Osteoblast (primary cell): ENCODE measurements at regions not wholly inside any gene's neighbourhood (a gene's known extent, or its start where the extent isn't known, plus 50 kb on each side); places are given as distances from the start of the nearest gene placed in this dataset.

ENCODE experiments used
- DNase-seq: peaks from one replicate; pipeline ENCODE4 v3.0.0; 2011; ENCODE audit warnings: low spot score, mixed read lengths; ENCODE audit not compliant: insufficient read length; ENCODE audit errors: missing footprints
- H2AFZ ChIP-seq: 2 replicates; pipeline ENCODE4 v1.6.0; 2011; ENCODE audit warnings: mild to moderate bottlenecking, low read length
- H3K27ac ChIP-seq: 2 replicates; pipeline ENCODE4 v1.5.1; 2011; ENCODE audit warnings: mild to moderate bottlenecking, low read depth, low read length, moderate library complexity
- H3K27me3 ChIP-seq: 2 replicates; pipeline ENCODE4 v1.6.0; 2012; ENCODE audit warnings: mild to moderate bottlenecking, control low read depth, inconsistent platforms, low read length, moderate library complexity; ENCODE audit not compliant: insufficient read depth
- H3K36me3 ChIP-seq: 2 replicates; pipeline ENCODE4 v1.5.1; 2011; ENCODE audit warnings: mild to moderate bottlenecking, low read length, control low read depth, moderate library complexity; ENCODE audit not compliant: insufficient read depth
- H3K4me1 ChIP-seq: 2 replicates; pipeline ENCODE4 v1.5.1; 2011; ENCODE audit warnings: mild to moderate bottlenecking, low read length, control low read depth, moderate library complexity; ENCODE audit not compliant: insufficient read depth
- H3K4me2 ChIP-seq: 2 replicates; pipeline ENCODE4 v1.6.0; 2011; ENCODE audit warnings: mild to moderate bottlenecking, low read length; ENCODE audit not compliant: insufficient read depth
- H3K4me3 ChIP-seq: fragments of 200-600 bp; sonication (generic); 3 replicates; pipeline ENCODE4 v1.5.1; 2012; ENCODE audit warnings: mild to moderate bottlenecking, low read length, inconsistent platforms; ENCODE audit not compliant: insufficient read depth
- H3K79me2 ChIP-seq: 2 replicates; pipeline ENCODE4 v1.6.0; 2012; ENCODE audit warnings: mild to moderate bottlenecking, low read length, control low read depth, inconsistent platforms; ENCODE audit not compliant: insufficient read depth
- H3K9me3 ChIP-seq: 2 replicates; pipeline ENCODE4 v1.5.1; 2011; ENCODE audit warnings: low read depth, low read length, control low read depth
- H4K20me1 ChIP-seq: 2 replicates; pipeline ENCODE4 v1.6.0; 2012; ENCODE audit warnings: mild to moderate bottlenecking, low read length, control low read depth; ENCODE audit not compliant: insufficient read depth
- CTCF ChIP-seq: IDR thresholded peaks from 2 replicates; pipeline ENCODE4 v1.5.1; 2011; ENCODE audit warnings: mild to moderate bottlenecking, low read depth, low read length, moderate library complexity; ENCODE audit errors: extremely low read depth

GRCh38 chr12:17108877-17109541 is 503.0 kb upstream of the LMO3 start:
- Histone ChIP-seq H2AFZ (no peak overlapping the region), H3K79me2 (no peaks in the 10 kb centered on the region), H3K4me1 (no peaks in the 10 kb centered on the region), H3K9me3 (no peaks in the 10 kb centered on the region), H4K20me1 (no peaks in the 10 kb centered on the region), H3K4me3 (no peak overlapping the region), H3K27ac (no peak overlapping the region), H3K4me2 (no peak overlapping the region), H3K36me3 (no peaks in the 10 kb centered on the region), H3K27me3 (no peaks in the 10 kb centered on the region)
- no peak for TF ChIP-seq CTCF
- no peak for DNase-seq

DNA sequence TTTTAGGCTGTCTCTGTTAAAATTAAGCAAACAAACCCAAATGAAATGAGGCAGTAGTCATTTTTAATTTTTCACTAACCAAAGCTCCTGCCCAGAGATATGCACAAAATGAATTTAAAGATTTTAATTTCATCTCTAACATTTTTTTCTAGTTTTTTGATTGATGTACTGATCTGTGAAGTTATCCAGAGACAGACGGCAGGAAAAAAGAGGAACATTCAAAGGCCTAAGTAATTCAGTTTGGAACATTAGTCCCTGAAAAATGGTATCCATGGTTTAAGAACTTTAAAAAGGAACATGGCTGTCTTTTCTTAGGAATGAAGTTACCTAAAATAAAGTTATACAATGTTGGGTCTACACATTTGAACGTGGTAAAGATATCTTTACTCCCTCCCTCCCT is 498.8 kb upstream of the LMO3 start:
- H3K4me2 ChIP-seq, result no peak overlapping the region
- H3K27me3 ChIP-seq, result no peaks in the 10 kb centered on the region
- no peak overlapping the region for H3K4me3 ChIP-seq
- no peak for TF ChIP-seq CTCF
- no peaks in the 10 kb centered on the region for H3K79me2 ChIP-seq
- no peaks in the 10 kb centered on the region for H3K36me3 ChIP-seq
- H3K9me3 ChIP-seq, result no peaks in the 10 kb centered on the region
- H3K27ac ChIP-seq, result no peak overlapping the region
- no peaks in the 10 kb centered on the region for H4K20me1 ChIP-seq
- DNase-seq, result no peak
- H2AFZ ChIP-seq, result no peak overlapping the region
- no peaks in the 10 kb centered on the region for H3K4me1 ChIP-seq

DNA sequence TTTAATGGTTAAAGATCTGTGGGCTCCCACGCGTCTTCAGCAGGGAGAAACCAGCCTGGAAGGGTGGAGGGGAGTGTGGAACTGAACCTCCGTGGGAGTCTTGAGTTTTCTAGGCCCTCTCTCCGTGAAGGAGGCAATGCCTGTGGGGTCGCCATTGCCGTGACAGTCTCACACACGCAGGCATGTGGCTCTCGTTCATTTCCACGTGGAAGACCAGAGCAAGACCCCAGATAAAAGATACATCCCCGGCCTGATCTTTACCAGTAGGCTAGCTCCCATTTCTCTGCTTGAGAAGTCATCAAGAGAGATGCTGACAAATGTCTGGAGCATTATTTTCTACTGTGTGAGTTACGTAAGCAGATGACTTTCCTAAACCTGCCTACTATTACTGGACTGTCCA is 491.7 kb upstream of the LMO3 start:
- no peaks in the 10 kb centered on the region for H3K27me3 ChIP-seq
- no peaks in the 10 kb centered on the region for H4K20me1 ChIP-seq
- H3K4me2 ChIP-seq, result no peak overlapping the region
- no peak overlapping the region for H3K4me3 ChIP-seq
- H3K9me3 ChIP-seq, result no peaks in the 10 kb centered on the region
- H3K79me2 ChIP-seq, result no peaks in the 10 kb centered on the region
- no peaks in the 10 kb centered on the region for H3K4me1 ChIP-seq
- TF ChIP-seq CTCF, result no peak
- H2AFZ ChIP-seq, result no peak overlapping the region
- no peak overlapping the region for H3K27ac ChIP-seq
- H3K36me3 ChIP-seq, result no peaks in the 10 kb centered on the region
- DNase-seq, result no peak

- Histone ChIP-seq H2AFZ (no peak overlapping the region), H3K36me3 (no peaks in the 10 kb centered on the region), H3K4me3 (no peak overlapping the region), H3K4me1 (no peaks in the 10 kb centered on the region), H3K27ac (no peak overlapping the region), H3K4me2 (no peak overlapping the region), H4K20me1 (no peaks in the 10 kb centered on the region), H3K9me3 (no peaks in the 10 kb centered on the region), H3K79me2 (no peaks in the 10 kb centered on the region), H3K27me3 (no peaks in the 10 kb centered on the region)
- no peak for DNase-seq
- TF ChIP-seq CTCF, result no peak
Observed at GRCh38 chr12:17084831-17085230, 478.9 kb upstream of the LMO3 start.
